ENCODE measurements at regions not wholly inside any gene's neighbourhood (a gene's known extent, or its start where the extent isn't known, plus 50 kb on each side); places are given as distances from the start of the nearest gene placed in this dataset.

DNA sequence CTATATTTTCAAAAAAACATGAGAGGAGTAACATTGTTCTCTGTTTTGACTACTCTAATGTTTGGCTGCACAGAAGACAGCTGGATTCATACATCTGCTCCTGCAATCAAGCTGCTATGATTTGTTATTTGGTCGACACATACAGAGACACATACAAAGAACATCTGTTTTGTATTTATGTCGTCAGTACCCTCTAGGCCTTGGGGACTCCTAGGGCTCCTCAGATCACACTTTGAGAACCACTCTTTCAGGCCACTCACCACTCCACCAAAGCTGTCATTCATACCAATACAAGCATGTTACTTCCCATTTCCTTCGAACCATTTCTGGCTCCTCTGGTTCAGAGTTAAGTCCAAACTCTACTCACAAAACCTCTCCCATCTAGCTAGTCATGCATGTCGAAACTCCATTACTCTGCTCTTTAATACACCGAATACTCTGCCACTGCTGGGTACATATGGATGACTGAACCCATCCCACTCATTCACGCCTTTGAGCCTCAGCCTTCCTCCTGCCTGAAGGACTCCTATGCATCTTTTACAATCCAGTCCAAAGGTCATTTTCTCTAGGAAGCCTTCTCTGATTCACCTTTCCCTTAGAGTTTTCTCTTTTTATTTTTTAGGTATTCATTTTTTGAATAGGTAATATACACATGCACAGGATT lies 102.9 kb upstream of the ARHGEF3 start:
- in situ Hi-C loops (cut with MboI; ENCODE audit: low sequenced_read_pairs) = no loop called here

- in situ Hi-C loops (cut with MboI; ENCODE audit: low sequenced_read_pairs) = no loop called here
These were observed 101.6 kb upstream of the ARHGEF3 start for GRCh38 chr3:56903231-56903782.

DNA sequence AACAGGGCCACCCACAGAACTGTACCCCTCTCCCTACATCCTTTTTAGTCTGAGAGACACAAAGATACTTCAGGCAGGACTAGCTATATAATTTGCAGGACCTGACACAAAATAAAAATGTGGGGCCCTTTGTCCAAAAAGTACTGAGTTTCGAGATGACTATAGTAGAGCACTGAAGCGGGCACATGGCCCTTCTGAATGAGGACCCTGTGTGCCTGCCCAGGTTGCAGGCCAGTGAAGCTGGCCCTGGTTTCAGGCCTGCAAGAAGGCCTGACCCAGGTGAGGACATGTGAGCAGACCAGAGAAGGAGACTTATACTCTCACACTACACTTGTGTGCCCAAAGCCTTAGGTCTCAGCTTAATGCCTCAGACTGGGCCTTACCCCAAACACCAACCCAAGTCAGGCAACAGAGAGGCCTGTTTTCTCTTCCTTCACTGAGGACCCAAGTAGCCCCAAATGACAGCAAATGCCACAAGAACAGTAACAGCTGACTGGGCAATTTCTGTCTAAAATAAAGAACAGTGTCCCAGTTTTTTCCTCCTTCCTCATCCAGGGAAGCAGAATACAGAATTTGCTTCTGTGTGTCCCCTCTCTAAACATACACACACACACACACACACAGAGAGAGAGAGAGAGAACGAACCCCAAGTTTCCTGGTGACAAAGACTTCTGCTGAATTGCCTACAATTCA lies 100.9 kb upstream of the ARHGEF3 start:
- in situ Hi-C loops (cut with MboI; ENCODE audit: low sequenced_read_pairs) = no loop called here

GRCh38 chr3:56900801-56901200 lies 99.1 kb upstream of the ARHGEF3 start:
- in situ Hi-C loops (cut with MboI; ENCODE audit: low sequenced_read_pairs) = no loop called here

GRCh38 chr3:56899851-56900250 lies 98.1 kb upstream of the ARHGEF3 start:
- in situ Hi-C loops (cut with MboI; ENCODE audit: low sequenced_read_pairs) = no loop called here

- in situ Hi-C loops (cut with MboI; ENCODE audit: low sequenced_read_pairs) = no loop called here
These were observed 97.3 kb upstream of the ARHGEF3 start for GRCh38 chr3:56899078-56899477.

- in situ Hi-C loops (cut with MboI; ENCODE audit: low sequenced_read_pairs) = no loop called here
These were observed 94.6 kb upstream of the ARHGEF3 start for GRCh38 chr3:56896357-56896756.

DNA sequence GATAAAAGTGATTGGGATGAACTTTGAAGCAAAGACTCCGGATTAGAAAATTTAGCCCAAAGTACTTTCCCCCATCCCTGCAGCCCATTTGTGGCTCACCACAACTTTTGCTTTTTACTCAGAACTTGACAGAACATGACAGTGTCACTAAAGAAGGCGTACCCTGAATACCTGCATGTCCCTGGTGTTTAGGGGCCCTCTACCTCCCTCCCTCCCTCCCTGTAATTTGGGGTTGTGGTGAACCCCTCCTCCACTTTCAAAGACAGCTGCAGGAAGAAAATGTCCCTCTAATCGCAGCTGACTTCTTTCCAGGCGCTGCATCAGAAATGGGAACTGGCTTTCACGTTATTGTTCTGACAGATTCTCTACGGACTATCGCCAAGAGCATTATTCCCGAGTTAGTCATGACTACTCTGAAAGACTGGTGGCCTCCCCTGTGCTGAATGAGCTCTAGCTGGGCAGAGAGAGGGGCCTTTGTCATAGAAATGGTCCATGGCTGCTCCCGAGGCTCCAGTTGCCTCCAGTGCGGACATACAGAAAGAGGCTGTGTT lies 93.2 kb upstream of the ARHGEF3 start:
- in situ Hi-C loops (cut with MboI; ENCODE audit: low sequenced_read_pairs) = no loop called here

- in situ Hi-C loops (cut with MboI; ENCODE audit: low sequenced_read_pairs) = no loop called here
These were observed 88.8 kb upstream of the ARHGEF3 start for GRCh38 chr3:56890448-56891091.

DNA sequence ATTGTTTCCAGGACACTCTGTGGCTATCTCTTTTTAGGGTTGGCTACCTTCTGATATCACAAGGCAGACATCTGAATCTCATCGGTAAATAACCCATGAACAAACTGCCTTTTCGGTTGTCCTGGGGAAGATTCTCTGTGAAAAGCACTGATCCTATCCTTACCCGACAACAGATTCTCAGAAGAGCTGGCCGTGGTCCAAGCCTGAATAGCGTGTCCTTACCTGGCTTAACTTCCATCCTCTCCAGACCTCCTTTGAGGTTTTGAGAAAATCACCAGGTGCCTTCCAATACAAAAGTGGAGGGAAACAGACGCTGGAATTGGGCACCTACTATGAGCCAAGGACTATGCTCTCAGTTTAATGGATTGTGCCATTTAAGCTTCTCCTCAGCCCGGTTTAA lies 87.4 kb upstream of the ARHGEF3 start:
- in situ Hi-C loops (cut with MboI; ENCODE audit: low sequenced_read_pairs) = no loop called here

DNA sequence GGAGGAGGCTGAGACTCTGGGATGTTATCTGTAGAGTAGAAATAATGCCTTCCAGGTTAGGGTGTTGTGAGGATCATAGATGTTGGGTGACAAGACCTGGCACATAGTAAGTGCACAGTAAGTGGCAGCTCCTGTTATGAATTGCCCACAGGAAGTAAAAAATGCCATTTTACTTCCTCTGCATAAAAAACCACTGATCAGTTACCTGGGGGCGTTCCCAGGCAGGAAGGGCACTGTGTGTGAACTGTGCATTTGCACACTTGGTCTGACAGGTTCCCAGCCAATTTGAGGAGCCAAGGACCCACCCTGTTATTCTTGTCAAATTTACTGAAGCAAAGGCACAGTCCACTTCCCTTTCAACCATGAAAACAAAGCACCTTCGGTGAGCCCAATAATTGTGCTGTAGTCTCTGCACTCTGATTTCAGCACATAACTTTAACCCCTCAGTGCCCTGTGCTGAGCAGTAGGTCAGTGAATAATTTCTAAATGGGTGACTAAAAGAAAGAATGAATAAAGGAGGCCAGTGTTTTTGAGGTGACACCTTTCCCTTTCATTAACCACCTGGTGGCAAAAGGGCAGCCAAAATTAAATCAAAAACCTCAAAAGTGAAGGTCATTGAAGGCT lies 85.8 kb upstream of the ARHGEF3 start:
- in situ Hi-C loops (cut with MboI; ENCODE audit: low sequenced_read_pairs) = no loop called here

DNA sequence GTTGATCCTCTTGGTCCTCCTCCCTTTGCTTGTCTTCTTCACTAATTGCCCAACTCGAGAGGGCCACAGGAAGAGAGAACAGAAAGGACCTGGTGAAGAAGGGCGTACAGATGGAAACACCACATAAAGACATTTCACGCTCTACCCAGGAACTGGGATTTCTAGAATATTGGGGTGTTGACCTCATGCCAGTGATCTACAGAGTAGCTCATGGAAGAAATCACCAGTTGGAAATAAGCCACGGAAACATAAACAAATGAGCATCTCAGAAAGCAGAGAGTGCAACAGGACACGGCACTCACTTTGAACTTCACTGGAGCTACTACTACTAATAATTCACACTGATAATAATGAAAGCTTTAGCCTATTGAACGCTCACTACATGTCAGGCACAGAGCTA lies 84.6 kb upstream of the ARHGEF3 start:
- in situ Hi-C loops (cut with MboI; ENCODE audit: low sequenced_read_pairs) = no loop called here

GRCh38 chr3:56885879-56886278 lies 84.1 kb upstream of the ARHGEF3 start:
- in situ Hi-C loops (cut with MboI; ENCODE audit: low sequenced_read_pairs) = no loop called here

DNA sequence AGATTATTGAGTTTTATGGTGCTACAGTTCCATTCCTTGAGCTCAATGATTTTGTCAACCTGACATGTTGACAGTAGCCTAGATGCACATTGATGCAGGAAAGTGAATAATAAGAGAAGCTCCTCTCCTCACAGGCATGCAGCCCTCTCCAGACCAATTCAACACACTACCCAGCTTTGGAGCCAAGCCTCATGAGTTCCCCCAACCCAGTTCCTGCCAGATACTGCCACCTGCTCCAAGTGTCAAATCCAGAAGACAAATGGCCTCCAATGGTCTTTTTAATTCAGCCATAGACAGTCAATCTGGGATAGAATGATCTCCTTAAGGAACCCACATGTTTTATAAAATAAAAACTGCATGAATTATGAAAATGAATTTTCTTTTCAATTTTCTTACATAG lies 83.7 kb upstream of the ARHGEF3 start:
- in situ Hi-C loops (cut with MboI; ENCODE audit: low sequenced_read_pairs) = no loop called here

DNA sequence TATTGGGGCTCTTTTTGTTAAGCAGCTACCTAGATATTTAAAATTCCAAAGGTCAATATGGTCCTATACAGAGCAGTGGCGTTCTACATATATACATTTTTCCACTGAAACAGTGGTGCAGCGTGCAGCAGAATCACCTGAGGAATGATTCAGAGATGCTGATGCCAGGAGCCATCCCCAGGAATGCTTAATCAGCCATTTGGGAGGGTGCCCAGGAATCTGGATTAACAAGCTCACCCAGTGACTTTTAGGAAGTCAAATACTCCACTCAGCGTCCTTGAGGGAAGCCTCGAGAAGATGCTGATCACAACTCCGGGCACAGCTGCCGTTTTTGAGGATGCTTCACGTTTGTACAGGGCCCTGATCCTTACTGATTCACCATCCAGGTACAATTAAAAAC lies 82.6 kb upstream of the ARHGEF3 start:
- in situ Hi-C loops (cut with MboI; ENCODE audit: low sequenced_read_pairs) = no loop called here

DNA sequence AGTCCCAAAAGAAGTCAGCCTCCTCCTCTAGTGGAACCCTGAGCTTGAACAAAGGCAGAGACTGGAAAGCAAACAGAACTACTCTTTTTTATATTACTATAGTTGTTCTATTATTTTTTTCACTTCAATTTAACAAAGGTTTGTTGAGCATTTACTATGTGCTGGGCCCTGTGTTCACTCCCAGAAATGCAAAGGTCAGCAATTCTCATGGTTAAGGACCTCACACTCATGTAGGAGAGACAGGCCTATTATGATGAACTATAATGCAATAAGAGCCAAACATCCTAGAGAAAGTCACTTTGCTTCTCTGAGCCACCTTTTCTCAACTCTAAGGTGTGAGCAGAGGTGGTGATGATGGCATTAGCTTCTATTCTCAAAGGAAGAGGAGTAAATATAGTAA lies 82.1 kb upstream of the ARHGEF3 start:
- in situ Hi-C loops (cut with MboI; ENCODE audit: low sequenced_read_pairs) = no loop called here

- in situ Hi-C loops (cut with MboI; ENCODE audit: low sequenced_read_pairs) = no loop called here
These were observed 81.1 kb upstream of the ARHGEF3 start for GRCh38 chr3:56882896-56883295.

GRCh38 chr3:56881841-56882240 lies 80.1 kb upstream of the ARHGEF3 start:
- in situ Hi-C loops (cut with MboI; ENCODE audit: low sequenced_read_pairs) = no loop called here

GRCh38 chr3:56880720-56881575 lies 79.2 kb upstream of the ARHGEF3 start:
- in situ Hi-C loops (cut with MboI; ENCODE audit: low sequenced_read_pairs) = no loop called here

DNA sequence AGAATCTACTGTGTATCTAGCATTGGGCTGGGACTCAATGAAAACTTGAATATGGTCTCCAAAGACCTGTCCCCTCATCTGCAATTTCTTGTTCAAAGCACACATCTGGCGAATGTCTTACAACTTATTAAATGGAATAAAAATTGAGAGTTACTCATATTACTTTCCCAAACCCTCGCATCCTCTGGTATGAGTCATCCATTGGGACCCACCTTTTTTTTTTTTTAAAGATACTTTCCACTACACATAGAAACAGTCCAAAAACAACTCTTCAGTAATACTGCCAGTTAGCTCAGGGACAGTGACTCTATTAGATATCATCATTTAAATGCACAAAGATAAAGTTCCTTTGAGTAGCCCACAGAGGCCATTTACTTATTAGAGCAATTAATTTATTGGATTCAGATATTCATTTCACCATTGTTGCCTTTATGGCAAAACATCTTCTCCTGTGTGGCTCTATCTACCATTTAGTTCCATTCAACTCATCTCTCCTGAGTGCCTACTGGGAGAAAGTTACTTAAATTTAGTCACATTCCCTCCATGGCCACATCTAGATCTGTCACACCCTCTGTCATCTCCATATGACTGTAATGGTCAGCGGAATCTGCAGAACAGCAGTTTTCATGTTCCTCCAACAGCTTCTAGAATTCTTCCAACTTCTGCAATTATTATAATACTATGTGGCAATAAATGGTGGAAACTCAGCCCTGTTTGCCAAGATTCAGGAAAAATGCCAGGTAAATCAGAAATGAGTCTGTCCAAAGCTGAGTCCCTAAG lies 77.9 kb upstream of the ARHGEF3 start:
- in situ Hi-C loops (cut with MboI; ENCODE audit: low sequenced_read_pairs) = no loop called here
